ENCODE measurements at regions not wholly inside any gene's neighbourhood (a gene's known extent, or its start where the extent isn't known, plus 50 kb on each side); places are given as distances from the start of the nearest gene placed in this dataset.

- Histone ChIP-seq H3K9ac (ENCODE audit: low read length) (no peak overlapping the region), H3K79me2 (replicated peaks; ENCODE audit: insufficient read depth, low read length) (no peaks in the 10 kb centered on the region), H4K20me1 (ENCODE audit: insufficient read depth) (no peaks in the 10 kb centered on the region), H3K9me3 (ENCODE audit: low read length) (no peaks in the 10 kb centered on the region), H2AFZ (ENCODE audit: low read depth, low read length) (no peak overlapping the region), H3K4me3 (ENCODE audit: low read length) (no peak overlapping the region), H3K27ac (ENCODE audit: low read length) (no peak overlapping the region), H3K9me2 (ENCODE audit: insufficient read depth, low read length) (no peaks in the 10 kb centered on the region), H3K36me3 (ENCODE audit: insufficient read depth, low read length) (no peaks in the 10 kb centered on the region), H3K27me3 (ENCODE audit: insufficient read depth, low read depth, low read length) (no peaks in the 10 kb centered on the region), H3F3A (ENCODE audit: insufficient read depth, low read length, poor library complexity, severe bottlenecking) (no peaks in the 10 kb centered on the region), H3K4me2 (ENCODE audit: low read length) (no peak overlapping the region)
- TF ChIP-seq POLR2AphosphoS5 (IDR thresholded peaks at IDR 0.05) = no peak
Observed at GRCh38 chr12:90323217-90323616, 614.6 kb upstream of the ATP2B1 start.

GRCh38 chr12:90322006-90322405, 613.4 kb upstream of the ATP2B1 start:
- no peaks in the 10 kb centered on the region for H4K20me1 ChIP-seq (ENCODE audit: insufficient read depth)
- H3K4me2 ChIP-seq (ENCODE audit: low read length) = no peak overlapping the region
- TF ChIP-seq POLR2AphosphoS5 (IDR thresholded peaks at IDR 0.05) = no peak
- no peak for TF ChIP-seq MXI1 (conservative IDR thresholded peaks at IDR 0.05; ENCODE audit: poor library complexity, severe bottlenecking)
- TF ChIP-seq EZH2 (IDR thresholded peaks at IDR 0.05; ENCODE audit: borderline replicate concordance, insufficient read depth, low read length, poor library complexity, severe bottlenecking) = no peak
- TF ChIP-seq RAD21 (conservative IDR thresholded peaks at IDR 0.05) = no peak
- TF ChIP-seq TAF1 (IDR thresholded peaks at IDR 0.05; ENCODE audit: low read depth) = no peak
- TF ChIP-seq REST (IDR thresholded peaks at IDR 0.05; ENCODE audit: borderline replicate concordance) = no peak
- TF ChIP-seq EP300 (conservative IDR thresholded peaks at IDR 0.05; ENCODE audit: poor library complexity, severe bottlenecking) = no peak
- TF ChIP-seq SMC3 (conservative IDR thresholded peaks at IDR 0.05; ENCODE audit: poor library complexity) = no peak
- no peak for TF ChIP-seq CTCF (IDR thresholded peaks at IDR 0.05; ENCODE audit: poor library complexity, severe bottlenecking)
- no peak overlapping the region for H3K4me3 ChIP-seq (ENCODE audit: low read length)
- no peaks in the 10 kb centered on the region for H3K79me2 ChIP-seq (replicated peaks; ENCODE audit: insufficient read depth, low read length)
- no peaks in the 10 kb centered on the region for H3K27me3 ChIP-seq (ENCODE audit: insufficient read depth, low read depth, low read length)
- H3K9me3 ChIP-seq (ENCODE audit: low read length) = no peaks in the 10 kb centered on the region
- H3K9me2 ChIP-seq (ENCODE audit: insufficient read depth, low read length) = no peaks in the 10 kb centered on the region
- H3F3A ChIP-seq (ENCODE audit: insufficient read depth, low read length, poor library complexity, severe bottlenecking) = no peaks in the 10 kb centered on the region
- no peaks in the 10 kb centered on the region for H3K36me3 ChIP-seq (ENCODE audit: insufficient read depth, low read length)
- H2AFZ ChIP-seq (ENCODE audit: low read depth, low read length) = no peak overlapping the region
- no peak overlapping the region for H3K27ac ChIP-seq (ENCODE audit: low read length)
- H3K9ac ChIP-seq (ENCODE audit: low read length) = no peak overlapping the region

GRCh38 chr12:90321369-90321768, 612.7 kb upstream of the ATP2B1 start:
- no peaks in the 10 kb centered on the region for H3K79me2 ChIP-seq (replicated peaks; ENCODE audit: insufficient read depth, low read length)
- H3K27me3 ChIP-seq (ENCODE audit: insufficient read depth, low read depth, low read length) = no peaks in the 10 kb centered on the region
- no peak overlapping the region for H3K9ac ChIP-seq (ENCODE audit: low read length)
- TF ChIP-seq EP300 (conservative IDR thresholded peaks at IDR 0.05; ENCODE audit: poor library complexity, severe bottlenecking) = no peak
- no peak for TF ChIP-seq RAD21 (conservative IDR thresholded peaks at IDR 0.05)
- TF ChIP-seq EZH2 (IDR thresholded peaks at IDR 0.05; ENCODE audit: borderline replicate concordance, insufficient read depth, low read length, poor library complexity, severe bottlenecking) = no peak
- no peak for TF ChIP-seq MXI1 (conservative IDR thresholded peaks at IDR 0.05; ENCODE audit: poor library complexity, severe bottlenecking)
- no peak for TF ChIP-seq TAF1 (IDR thresholded peaks at IDR 0.05; ENCODE audit: low read depth)
- no peak for TF ChIP-seq REST (IDR thresholded peaks at IDR 0.05; ENCODE audit: borderline replicate concordance)
- no peak for TF ChIP-seq CTCF (IDR thresholded peaks at IDR 0.05; ENCODE audit: poor library complexity, severe bottlenecking)
- TF ChIP-seq SMC3 (conservative IDR thresholded peaks at IDR 0.05; ENCODE audit: poor library complexity) = no peak
- TF ChIP-seq POLR2AphosphoS5 (IDR thresholded peaks at IDR 0.05) = no peak
- no peaks in the 10 kb centered on the region for H3K9me2 ChIP-seq (ENCODE audit: insufficient read depth, low read length)
- no peak overlapping the region for H3K4me3 ChIP-seq (ENCODE audit: low read length)
- H3K27ac ChIP-seq (ENCODE audit: low read length) = no peak overlapping the region
- H3K4me2 ChIP-seq (ENCODE audit: low read length) = no peak overlapping the region
- H2AFZ ChIP-seq (ENCODE audit: low read depth, low read length) = no peak overlapping the region
- no peaks in the 10 kb centered on the region for H4K20me1 ChIP-seq (ENCODE audit: insufficient read depth)
- no peaks in the 10 kb centered on the region for H3K36me3 ChIP-seq (ENCODE audit: insufficient read depth, low read length)
- H3F3A ChIP-seq (ENCODE audit: insufficient read depth, low read length, poor library complexity, severe bottlenecking) = no peaks in the 10 kb centered on the region
- H3K9me3 ChIP-seq (ENCODE audit: low read length) = no peaks in the 10 kb centered on the region

Data from neural cell (in vitro differentiated cells).